ENCODE measurements at regions not wholly inside any gene's neighbourhood (a gene's known extent, or its start where the extent isn't known, plus 50 kb on each side); places are given as distances from the start of the nearest gene placed in this dataset.

- TF ChIP-seq GATA2 (IDR thresholded peaks at IDR 0.05; ENCODE audit: low read depth, low read length): no peak
- no peak for TF ChIP-seq GATA3 (IDR thresholded peaks at IDR 0.05; ENCODE audit: low read depth, low read length)
Measured at GRCh38 chr13:87198371-87198770, 472.8 kb upstream of the SLITRK5 start.

DNA sequence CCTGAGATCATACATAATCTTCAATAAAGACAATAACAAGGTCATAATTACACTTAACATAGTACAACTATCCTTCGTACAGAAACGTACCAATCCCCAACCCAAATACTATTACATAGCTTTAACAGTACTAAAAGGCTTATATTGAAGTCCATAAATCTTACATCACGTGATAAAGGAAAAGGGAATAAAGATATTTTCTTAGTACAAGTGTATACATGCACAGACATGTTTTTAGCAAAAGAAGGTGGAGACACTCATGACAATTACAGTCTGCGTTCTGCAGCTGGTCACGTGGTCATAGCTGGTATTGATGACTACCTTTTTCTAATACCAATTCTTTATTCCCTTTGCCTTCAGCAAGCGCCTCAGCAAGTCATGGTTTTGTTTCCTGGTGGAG, 464.5 kb upstream of the SLITRK5 start:
- TF ChIP-seq GATA3 (IDR thresholded peaks at IDR 0.05; ENCODE audit: low read depth, low read length) (no peak), GATA2 (IDR thresholded peaks at IDR 0.05; ENCODE audit: low read depth, low read length) (no peak)

DNA sequence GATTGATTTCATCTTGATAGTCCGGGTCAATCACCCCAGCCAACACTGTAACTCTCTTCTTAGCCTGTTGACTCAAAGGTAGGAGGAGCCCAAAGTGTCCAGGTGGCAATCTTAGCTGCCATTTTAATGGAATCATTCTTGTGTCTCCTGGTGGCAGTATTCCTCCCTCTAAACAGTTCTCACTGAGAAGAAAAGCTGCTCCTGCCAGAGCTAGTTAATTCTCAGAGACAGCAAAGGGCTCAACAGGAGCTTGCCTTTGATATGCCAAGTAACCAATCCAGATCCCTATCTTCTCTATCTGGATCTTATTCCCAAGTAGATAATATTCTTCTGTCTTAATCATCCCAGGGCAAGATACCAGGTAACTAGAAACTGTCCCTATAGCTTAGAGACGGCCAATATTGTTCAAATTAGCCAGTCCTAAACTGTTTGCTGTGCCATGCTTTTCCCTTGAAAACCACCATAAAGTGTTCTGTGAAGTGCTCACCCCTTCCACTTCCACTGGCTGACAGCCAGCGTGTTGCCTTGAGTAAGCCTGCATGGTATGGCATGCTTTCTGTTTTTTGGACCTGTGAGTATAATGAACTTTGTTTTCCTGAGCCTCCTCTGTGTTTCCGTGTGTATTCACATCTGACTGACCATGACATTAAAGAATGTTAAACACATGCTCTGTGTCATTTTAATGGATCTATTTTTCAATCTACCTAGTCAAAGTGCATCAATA, 463.7 kb upstream of the SLITRK5 start:
- TF ChIP-seq GATA3 (IDR thresholded peaks at IDR 0.05; ENCODE audit: low read depth, low read length) (no peak), GATA2 (IDR thresholded peaks at IDR 0.05; ENCODE audit: low read depth, low read length) (no peak)

- TF ChIP-seq GATA2 (IDR thresholded peaks at IDR 0.05; ENCODE audit: low read depth, low read length) (peak; percentile 50; the same call in 1 of the 2 replicates), GATA3 (IDR thresholded peaks at IDR 0.05; ENCODE audit: low read depth, low read length) (no peak)
Measured at GRCh38 chr13:87208636-87209035, 462.5 kb upstream of the SLITRK5 start.

GRCh38 chr13:87234981-87235380, 436.2 kb upstream of the SLITRK5 start:
- TF ChIP-seq GATA3 (IDR thresholded peaks at IDR 0.05; ENCODE audit: low read depth, low read length) (no peak), GATA2 (IDR thresholded peaks at IDR 0.05; ENCODE audit: low read depth, low read length) (no peak)

DNA sequence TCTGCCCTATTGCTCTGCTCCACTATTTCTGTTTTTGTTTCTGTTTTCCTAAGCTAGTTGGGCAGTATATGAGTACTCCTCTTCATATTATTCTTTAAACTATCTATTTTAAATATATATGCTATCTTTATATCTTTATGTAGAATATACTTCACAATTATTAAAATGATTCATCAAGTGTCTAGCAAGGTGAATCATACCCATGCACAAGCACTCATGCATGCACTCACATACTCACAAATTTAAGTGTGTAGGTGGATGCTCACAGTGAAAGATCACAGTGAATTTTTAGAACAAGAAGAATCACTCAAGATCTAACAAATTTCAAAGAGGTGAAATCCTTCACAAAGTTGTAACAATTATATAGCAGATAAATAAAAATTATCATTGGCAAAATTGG, 435.6 kb upstream of the SLITRK5 start:
- TF ChIP-seq GATA2 (IDR thresholded peaks at IDR 0.05; ENCODE audit: low read depth, low read length) (no peak), GATA3 (IDR thresholded peaks at IDR 0.05; ENCODE audit: low read depth, low read length) (no peak)

- TF ChIP-seq GATA3 (IDR thresholded peaks at IDR 0.05; ENCODE audit: low read depth, low read length) (no peak), GATA2 (IDR thresholded peaks at IDR 0.05; ENCODE audit: low read depth, low read length) (no peak)
Measured at GRCh38 chr13:87244256-87244890, 426.8 kb upstream of the SLITRK5 start.

GRCh38 chr13:87255394-87255793, 415.8 kb upstream of the SLITRK5 start:
- TF ChIP-seq GATA3 (IDR thresholded peaks at IDR 0.05; ENCODE audit: low read depth, low read length) (no peak), GATA2 (IDR thresholded peaks at IDR 0.05; ENCODE audit: low read depth, low read length) (no peak)

DNA sequence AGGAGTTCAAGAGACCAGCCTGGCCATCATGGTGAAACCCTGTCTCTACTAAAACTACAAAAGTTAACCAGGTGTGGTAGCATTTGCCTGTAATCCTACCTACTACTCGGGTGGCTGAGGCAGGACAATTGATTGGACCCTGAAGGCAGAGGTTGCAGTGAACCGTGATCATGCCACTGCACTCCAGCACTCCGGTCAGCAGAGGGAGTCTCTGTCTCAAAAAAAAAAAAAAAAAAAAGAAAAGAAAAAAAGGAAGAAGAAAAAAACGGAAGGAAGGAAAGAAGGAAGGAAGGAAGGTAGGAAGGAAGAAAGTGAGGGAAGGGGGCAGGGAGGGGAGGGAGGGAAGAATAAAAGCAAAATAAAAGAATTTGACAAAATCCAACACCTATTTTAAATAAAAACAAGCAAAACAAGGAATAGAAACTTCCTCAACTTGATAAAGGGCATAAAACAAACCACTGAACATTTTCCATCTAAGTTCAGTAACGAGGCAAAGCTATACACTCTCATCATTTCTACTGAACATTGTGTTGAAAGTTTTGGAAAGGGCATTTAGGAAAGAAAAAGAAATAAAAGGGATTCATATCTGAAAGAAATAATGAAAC, 411.6 kb upstream of the SLITRK5 start:
- TF ChIP-seq GATA3 (IDR thresholded peaks at IDR 0.05; ENCODE audit: low read depth, low read length) (no peak), GATA2 (IDR thresholded peaks at IDR 0.05; ENCODE audit: low read depth, low read length) (no peak)

GRCh38 chr13:87274209-87274819, 396.9 kb upstream of the SLITRK5 start:
- TF ChIP-seq GATA2 (IDR thresholded peaks at IDR 0.05; ENCODE audit: low read depth, low read length) (no peak), GATA3 (IDR thresholded peaks at IDR 0.05; ENCODE audit: low read depth, low read length) (no peak)

DNA sequence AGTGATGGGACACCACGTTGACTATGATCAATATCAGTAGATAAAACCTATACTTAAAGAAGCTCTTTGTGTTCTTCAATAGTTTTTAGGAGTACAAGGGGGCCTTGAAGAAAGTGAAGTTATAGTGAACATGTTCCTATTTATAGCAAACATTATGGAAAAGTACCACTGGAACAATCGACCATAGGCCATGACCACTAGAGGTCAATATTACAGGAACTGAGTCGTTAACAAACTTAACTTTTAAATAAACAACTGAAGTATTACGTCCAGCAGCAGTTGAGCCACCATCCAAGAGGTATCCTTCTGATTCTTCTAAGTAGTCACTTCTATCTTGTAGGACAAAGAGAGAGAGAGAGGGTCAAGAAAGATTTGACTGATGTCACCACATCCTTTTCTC, 391.0 kb upstream of the SLITRK5 start:
- TF ChIP-seq GATA3 (IDR thresholded peaks at IDR 0.05; ENCODE audit: low read depth, low read length) (no peak), GATA2 (IDR thresholded peaks at IDR 0.05; ENCODE audit: low read depth, low read length) (no peak)

DNA sequence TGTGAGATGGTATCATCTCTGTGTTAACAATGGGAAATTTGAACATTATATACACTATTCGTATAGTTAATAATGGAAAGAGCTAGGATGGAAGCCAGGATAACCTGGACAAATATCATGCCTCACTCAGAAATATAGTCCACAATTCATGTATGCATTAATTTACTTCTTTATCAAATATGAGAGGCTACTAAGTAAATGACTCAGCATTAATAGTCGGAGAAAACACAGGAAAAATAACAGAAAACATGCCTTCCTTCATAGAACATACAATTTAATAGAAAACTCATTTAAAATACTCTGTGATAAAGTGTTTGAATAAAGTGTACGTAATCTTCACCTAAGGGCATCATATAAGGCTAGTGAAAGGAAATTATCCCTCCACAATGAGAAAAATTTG, 383.4 kb upstream of the SLITRK5 start:
- TF ChIP-seq GATA2 (IDR thresholded peaks at IDR 0.05; ENCODE audit: low read depth, low read length): no peak
- no peak for TF ChIP-seq GATA3 (IDR thresholded peaks at IDR 0.05; ENCODE audit: low read depth, low read length)

DNA sequence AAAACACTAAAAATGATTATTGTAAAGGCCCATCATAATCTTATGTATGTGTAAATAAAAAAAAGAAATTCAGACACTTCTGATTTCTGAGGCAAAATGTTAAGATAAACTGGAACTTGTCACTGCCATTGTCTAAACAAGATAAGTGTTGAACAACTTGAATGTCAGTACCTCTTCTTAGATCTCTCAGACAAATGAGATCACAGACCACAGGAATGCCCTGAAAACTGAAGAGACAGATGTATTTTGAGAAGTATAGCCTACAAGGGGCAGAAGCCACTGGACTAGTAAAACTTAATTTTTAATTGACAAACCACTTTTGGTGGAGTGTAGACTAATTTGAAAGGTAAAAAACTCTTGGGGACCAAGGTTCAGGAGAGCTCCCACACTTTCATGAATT, 375.5 kb upstream of the SLITRK5 start:
- TF ChIP-seq GATA2 (IDR thresholded peaks at IDR 0.05; ENCODE audit: low read depth, low read length): no peak
- TF ChIP-seq GATA3 (IDR thresholded peaks at IDR 0.05; ENCODE audit: low read depth, low read length): no peak

GRCh38 chr13:87302034-87302433, 369.1 kb upstream of the SLITRK5 start:
- TF ChIP-seq GATA2 (IDR thresholded peaks at IDR 0.05; ENCODE audit: low read depth, low read length) (no peak), GATA3 (IDR thresholded peaks at IDR 0.05; ENCODE audit: low read depth, low read length) (no peak)
